Activated CD8-positive, alpha-beta memory T cell treated with anti-CD3 and anti-CD28 coated beads for 48 hours (primary cell): ENCODE measurements at regions not wholly inside any gene's neighbourhood (a gene's known extent, or its start where the extent isn't known, plus 50 kb on each side); places are given as distances from the start of the nearest gene placed in this dataset.

Experiments
- DNase-seq, 3 experiments: peaks; one replicate each; pipeline ENCODE4 v3.0.0-alpha.2; 2020; ENCODE audit warnings: low read depth in 2 of 3, low spot score in 2 of 3

- no peak for DNase-seq
Measured at GRCh38 chrX:43500996-43501694, 155.0 kb upstream of the MAOA start.

- no peak for DNase-seq
Measured at GRCh38 chrX:43504394-43504793, 151.7 kb upstream of the MAOA start.

- DNase-seq = no peak
Measured at GRCh38 chrX:43505769-43506168, 150.3 kb upstream of the MAOA start.

GRCh38 chrX:43508694-43509093, 147.4 kb upstream of the MAOA start:
- no peak for DNase-seq

GRCh38 chrX:43510209-43510608, 145.9 kb upstream of the MAOA start:
- DNase-seq = no peak

GRCh38 chrX:43513085-43513484, 143.0 kb upstream of the MAOA start:
- no peak for DNase-seq

GRCh38 chrX:43514820-43515219, 141.3 kb upstream of the MAOA start:
- DNase-seq = no peak

GRCh38 chrX:43522582-43522981, 133.5 kb upstream of the MAOA start:
- no peak for DNase-seq

DNA sequence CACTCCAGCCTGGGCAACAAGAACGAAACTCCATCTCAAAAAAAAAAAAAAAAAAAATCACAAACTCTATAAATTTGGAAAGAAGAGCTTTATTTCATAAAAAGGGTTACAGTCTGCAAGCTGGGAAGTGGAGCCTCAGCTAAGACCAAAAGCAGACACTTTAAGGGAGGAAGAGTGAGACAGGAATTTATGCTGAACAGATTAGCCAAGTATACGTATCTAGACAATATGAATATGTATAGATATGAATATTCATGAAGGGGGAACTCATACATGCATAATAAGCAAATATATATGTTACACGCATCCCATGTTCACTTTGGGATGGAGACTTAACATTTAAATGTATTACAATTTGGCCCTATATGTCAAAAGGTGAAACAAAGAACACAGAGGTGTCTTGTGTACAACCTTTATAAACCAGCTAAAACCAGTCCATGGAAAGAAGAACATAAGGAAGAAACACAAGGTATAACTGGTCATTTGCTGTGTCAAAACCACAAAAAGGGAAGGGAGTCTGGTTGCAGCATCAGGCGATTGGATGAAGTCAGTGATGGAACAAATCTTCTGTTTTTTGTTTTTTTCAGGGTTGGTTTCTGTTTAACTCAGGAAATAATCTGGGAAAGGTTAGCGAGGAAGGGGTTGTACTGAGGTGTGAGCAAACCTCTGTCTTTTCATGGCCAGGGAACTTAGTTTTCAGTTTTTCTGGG, 130.0 kb upstream of the MAOA start:
- no peak for DNase-seq

- no peak for DNase-seq
Measured at GRCh38 chrX:43526878-43527277, 129.2 kb upstream of the MAOA start.

DNA sequence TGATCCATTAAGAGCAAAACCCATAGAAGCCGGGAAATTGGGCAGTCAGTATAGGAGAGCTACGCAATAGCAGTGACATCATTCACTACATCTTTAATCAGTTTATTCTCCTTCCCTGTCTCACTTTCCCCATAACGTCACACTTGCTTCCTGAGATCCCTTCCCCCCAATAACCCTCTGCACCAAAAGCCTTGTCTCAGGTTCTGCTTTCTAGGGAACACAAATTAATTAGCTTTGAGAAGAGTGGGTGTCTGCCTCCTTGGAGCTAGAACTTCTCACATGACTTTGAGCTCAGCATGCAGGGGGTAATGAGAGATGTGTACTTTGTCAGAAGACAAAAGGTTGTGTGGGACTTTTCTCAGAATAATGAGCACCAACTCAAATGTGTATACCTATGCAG, 128.3 kb upstream of the MAOA start:
- no peak for DNase-seq

GRCh38 chrX:43530837-43531236, 125.3 kb upstream of the MAOA start:
- no peak for DNase-seq

GRCh38 chrX:43540318-43540717, 115.8 kb upstream of the MAOA start:
- no peak for DNase-seq

GRCh38 chrX:43551590-43551989, 104.5 kb upstream of the MAOA start:
- no peak for DNase-seq

DNA sequence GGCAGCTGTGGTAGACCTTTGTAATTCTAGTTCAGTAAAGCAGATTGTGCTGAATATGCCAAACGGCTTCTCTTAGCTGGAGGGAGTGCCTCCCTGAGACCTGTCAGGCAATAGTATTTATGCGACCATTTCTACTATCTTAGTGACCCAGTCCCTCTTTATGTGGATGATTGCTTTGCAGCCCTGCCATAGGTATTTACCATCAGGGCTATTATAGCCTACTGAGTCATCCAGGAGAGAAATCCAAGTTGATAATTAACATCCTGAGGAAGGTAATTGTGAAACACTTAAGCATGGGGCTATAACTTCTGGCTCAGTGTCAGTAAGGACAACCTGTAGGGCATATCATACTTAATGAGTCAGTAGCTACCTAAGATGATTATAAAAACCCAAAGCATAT, 103.9 kb upstream of the MAOA start:
- no peak for DNase-seq

DNA sequence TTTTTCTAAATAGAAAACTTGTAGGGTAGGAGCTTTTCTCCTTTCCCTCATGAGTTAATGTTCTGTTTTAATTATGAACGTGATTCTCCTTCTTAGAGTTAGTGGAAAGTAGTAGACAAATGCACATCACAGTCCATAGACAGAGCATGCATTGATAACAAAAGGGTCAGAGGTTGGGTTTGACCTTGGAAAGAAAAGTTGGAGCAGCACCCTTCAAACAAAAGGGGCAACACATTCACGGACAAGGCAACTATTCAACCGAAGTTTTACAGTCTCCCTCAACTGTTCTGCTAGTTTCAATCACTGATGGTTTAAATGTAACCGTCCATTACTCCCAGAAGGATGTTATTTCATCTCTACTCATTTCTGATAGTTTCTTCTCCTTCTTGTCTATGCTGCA, 103.4 kb upstream of the MAOA start:
- no peak for DNase-seq

DNA sequence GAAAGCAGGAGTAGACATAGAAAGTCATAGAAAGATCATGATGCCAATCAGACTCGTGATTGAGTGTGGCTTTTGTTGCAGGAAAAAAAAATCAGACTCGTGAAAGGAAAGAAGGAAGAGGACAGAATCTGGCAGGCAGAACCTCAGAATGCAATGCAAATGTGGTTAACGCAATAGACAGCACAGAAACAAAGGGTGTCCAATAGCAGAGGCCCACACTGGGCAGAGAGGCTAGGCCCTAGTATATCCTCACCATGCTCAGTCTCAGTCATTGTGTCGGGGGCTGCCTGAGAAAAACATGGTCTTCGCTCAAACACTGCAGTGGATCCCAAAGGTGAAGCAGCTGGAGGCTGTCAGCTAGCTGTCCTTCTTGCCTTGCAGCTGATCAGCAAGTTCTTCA, 102.8 kb upstream of the MAOA start:
- DNase-seq = no peak

DNA sequence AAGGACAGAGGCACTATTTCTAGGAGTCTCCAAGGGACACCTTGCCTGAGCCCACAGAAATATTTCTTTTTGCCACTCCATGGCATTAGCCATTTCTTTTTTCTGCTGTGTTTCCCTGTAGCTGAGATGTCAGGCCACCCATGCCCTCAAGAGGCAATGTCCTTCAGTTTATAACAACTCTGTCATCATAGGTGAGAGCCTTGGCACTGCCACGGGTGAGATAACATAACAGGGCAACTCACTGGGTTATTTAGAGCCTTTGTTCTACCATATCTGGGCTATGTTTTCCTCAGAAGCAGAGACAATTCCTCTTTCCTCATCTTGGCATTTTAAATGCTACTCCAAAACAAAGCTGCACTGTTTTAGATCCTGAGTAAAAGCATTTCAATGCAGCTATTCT, 99.9 kb upstream of the MAOA start:
- DNase-seq = no peak

GRCh38 chrX:43557792-43558191, 98.3 kb upstream of the MAOA start:
- DNase-seq = peak in 2 of 3 experiments; percentile 4 to 8

DNA sequence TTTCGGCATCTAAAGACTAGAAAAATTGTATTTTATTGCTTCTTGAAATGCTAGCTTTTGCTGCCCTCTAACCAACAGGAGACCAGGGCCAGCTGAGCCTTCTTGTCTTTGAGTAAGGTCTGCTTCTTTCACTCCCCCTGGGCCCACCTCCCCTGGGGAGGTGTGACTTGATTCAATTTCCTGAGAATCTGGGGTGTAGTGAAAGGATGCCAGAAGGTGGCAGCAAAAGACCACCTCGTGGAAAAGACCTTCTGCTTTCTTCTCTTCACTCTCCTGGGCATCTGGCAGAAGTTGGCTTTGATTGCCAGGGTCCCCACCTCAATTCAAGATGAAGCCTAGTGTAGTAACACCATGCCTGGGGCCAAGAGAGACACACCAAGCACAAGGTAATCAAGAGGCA, 96.5 kb upstream of the MAOA start:
- DNase-seq = no peak

GRCh38 chrX:43560247-43560946, 95.7 kb upstream of the MAOA start:
- no peak for DNase-seq

DNA sequence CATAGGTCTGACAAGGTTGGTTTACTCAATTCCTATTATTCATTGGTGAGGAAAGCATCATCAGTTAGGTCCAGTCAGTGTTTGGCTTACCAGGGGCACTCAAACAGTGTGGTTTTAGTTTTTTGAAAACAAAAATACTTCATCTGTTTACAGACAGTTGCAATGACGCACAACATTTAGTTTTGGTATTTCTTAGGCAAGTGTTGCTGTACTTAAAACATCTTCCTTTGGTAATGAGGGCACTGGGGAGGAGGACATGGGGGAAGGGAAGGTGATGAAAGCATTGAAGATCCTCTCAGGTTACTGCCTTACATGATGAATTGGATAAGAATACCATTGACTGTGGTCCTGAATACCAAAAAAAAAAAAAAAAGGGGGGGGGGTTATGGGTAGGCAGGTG, 93.7 kb upstream of the MAOA start:
- DNase-seq = no peak
